Pons (tissue), 1 donor: ENCODE measurements at regions not wholly inside any gene's neighbourhood (a gene's known extent, or its start where the extent isn't known, plus 50 kb on each side); places are given as distances from the start of the nearest gene placed in this dataset.
"Not testable (repeated sequence)": the region's sequence is repeated elsewhere in the genome, so short reads cannot be mapped to it uniquely, and the experiment has no call there.

Source experiments
- DNase-seq: peaks from one replicate; pipeline ENCODE4 v3.0.0-alpha.2; 2016; ENCODE audit warnings: low spot score

GRCh38 chr10:6729861-6730344, 149.8 kb upstream of the PRKCQ start:
- DNase-seq, result no peak

- DNase-seq, result no peak
Observed at GRCh38 chr10:6729071-6729774, 149.1 kb upstream of the PRKCQ start.

DNA sequence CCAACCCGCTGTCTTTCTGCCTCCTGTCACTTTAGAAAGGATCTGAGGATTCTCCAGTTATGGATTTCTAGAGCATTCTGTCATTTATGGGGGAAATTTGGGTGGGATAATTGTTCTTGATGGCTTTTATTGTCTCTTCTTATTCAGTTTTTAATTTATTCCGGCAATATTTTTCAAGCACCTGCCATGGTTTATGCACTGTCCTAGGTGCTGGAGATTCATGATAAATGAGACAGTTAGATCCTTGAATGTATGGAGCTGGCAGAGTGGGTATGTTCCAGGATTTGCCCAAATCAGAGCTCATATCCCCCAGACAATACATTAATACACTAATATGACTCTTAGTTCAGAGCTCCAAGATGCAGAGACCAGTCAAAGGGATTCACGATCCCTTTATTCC, 146.8 kb upstream of the PRKCQ start:
- DNase-seq, result no peak

- DNase-seq, result no peak
Observed at GRCh38 chr10:6722616-6723004, 142.5 kb upstream of the PRKCQ start.

- DNase-seq, result no peak
Observed at GRCh38 chr10:6721964-6722615, 142.0 kb upstream of the PRKCQ start.

- no peak for DNase-seq
Observed at GRCh38 chr10:6721480-6721879, 141.4 kb upstream of the PRKCQ start.

GRCh38 chr10:6719561-6719960, 139.5 kb upstream of the PRKCQ start:
- no peak for DNase-seq

DNA sequence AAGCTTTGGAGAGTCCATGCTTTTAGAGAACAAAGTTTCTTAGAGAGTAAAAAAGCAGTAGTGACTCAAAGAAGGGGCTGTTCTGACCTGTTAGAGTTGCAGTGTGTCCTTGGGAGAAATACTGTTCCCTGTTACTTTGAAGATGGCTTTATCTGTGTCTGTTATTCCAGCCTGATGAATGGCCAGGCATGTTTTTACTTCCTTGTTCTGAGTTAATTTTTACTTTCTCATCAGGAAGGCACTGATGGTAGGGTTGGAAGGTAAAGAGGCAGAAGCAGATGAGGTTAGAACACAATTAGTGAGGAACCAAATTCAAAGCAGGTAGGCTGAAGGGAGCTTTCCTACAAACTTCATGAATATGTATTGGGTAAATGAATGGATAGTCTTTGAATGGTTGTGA, 138.5 kb upstream of the PRKCQ start:
- DNase-seq, result no peak

GRCh38 chr10:6716516-6716915, 136.4 kb upstream of the PRKCQ start:
- peak; percentile 13 for DNase-seq

GRCh38 chr10:6713716-6714115, 133.6 kb upstream of the PRKCQ start:
- DNase-seq, result no peak

- no peak for DNase-seq
Observed at GRCh38 chr10:6713120-6713519, 133.0 kb upstream of the PRKCQ start.

DNA sequence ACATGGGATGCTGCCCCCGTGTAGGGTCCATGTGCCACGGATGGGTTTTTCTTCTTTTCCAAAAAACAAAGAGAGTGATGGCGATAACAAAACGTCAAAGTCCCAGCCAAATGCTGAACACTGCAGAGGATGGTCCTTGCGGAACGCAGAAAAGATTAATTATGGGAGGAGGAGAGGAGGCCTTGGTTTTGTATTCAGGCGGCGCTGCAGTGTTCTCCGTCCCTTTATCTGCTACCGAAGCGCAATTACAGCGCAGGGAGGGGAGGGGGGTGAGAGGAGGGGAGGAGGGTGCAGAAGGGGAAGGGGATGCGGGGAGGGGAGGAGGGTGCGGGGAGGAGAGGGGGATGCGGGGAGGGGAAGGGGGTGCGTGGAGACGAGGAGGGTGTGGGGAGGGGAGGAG, 131.8 kb upstream of the PRKCQ start:
- DNase-seq, result no peak

- no peak for DNase-seq
Observed at GRCh38 chr10:6711408-6711841, 131.3 kb upstream of the PRKCQ start.

DNA sequence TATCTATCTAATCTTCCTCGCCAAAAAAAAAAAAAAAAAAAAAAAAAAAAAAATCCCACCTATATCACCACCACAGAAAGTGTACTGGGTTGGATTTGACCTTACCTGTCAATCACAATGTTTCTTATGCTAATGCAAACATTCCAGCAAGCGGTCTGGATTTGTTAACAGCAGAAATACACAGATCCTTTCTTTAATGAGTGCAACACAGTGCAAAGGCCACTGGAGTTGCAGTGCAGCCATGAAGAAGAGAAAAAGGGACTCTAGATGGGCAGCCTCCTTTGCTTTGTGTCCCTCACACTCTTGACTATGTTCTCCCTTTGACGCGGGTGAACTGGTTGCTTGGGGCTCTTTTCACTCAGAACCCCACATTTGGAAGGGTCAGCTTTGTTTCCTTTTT, 127.3 kb upstream of the PRKCQ start:
- no peak for DNase-seq

DNA sequence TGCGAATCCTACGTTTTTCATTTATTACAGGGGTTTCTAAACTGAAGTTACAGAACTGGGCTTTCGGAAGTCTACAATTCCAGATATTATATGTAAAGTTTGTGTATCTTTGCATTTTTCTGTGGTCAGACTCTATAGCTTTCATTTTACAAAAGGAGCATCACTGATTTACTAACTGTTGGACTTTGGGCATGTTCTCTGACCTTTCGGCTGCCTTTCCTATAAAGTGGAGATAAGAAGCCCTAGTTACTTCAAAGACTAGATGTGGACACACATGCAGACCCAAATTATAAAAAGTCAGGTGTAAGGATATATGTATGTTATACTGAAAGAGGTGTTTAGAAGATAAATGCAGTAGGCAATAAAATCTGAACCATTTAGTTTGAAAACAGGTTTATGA, 126.6 kb upstream of the PRKCQ start:
- no peak for DNase-seq

DNA sequence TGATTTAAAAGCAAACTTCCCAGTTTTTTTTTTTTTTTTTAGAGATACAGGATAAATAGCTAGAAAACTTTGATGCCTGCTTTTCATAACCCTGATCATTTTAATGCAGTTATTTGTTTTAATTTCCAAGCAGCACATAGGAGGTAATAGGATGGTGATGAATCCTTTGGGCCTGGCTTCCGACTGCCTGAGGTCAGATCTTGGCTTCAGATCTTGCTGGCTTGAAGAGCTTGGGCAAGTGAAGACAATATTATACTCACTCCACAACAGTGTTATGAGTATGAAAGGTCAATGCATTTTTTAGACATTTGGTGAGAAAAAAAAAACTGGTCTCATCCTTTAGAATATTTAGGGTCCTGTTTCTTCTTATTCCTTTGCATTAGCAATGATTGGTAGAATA, 124.8 kb upstream of the PRKCQ start:
- no peak for DNase-seq

DNA sequence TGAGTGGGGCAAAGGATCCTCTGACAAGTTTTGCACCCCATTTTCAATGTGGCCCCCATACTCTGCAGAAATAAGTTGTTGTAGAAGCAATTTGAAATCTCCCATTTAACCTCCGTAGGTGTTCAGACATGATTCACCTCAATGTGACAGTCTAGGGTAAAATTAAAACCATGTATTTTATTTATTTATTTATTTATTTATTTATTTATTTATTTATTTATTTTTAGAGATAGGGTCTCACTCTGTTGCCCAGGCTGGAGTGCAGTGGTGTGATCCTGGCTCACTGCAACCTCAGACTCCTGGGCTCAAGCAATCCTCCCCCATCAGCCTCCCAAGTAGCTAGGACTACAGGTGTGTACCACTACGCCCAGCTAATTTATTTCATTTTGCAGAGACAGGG, 122.8 kb upstream of the PRKCQ start:
- not testable (repeated sequence) for DNase-seq

GRCh38 chr10:6702030-6702429, 122.0 kb upstream of the PRKCQ start:
- peak; percentile 52 for DNase-seq

DNA sequence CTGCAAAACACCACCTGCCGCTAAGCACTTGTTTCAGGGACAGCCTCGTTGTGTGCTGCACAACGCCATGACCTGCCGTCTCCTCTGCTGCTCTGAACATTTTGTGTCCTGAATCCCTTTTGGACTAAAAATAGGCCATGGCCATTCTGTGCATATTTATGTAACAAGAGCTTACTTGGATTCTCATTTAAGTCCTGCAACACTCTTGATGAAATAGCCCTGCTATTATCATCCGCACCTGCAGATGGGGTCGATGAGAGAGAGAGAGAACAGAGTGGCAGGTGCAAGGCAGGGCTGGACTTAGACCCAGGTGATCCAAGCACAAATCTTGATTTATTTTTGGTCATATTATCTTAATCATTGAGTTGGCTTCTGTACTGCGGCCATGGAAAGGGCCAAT, 121.2 kb upstream of the PRKCQ start:
- DNase-seq, result no peak

GRCh38 chr10:6700066-6700465, 120.0 kb upstream of the PRKCQ start:
- no peak for DNase-seq

- no peak for DNase-seq
Observed at GRCh38 chr10:6699336-6699735, 119.3 kb upstream of the PRKCQ start.

GRCh38 chr10:6695519-6695918, 115.4 kb upstream of the PRKCQ start:
- no peak for DNase-seq

DNA sequence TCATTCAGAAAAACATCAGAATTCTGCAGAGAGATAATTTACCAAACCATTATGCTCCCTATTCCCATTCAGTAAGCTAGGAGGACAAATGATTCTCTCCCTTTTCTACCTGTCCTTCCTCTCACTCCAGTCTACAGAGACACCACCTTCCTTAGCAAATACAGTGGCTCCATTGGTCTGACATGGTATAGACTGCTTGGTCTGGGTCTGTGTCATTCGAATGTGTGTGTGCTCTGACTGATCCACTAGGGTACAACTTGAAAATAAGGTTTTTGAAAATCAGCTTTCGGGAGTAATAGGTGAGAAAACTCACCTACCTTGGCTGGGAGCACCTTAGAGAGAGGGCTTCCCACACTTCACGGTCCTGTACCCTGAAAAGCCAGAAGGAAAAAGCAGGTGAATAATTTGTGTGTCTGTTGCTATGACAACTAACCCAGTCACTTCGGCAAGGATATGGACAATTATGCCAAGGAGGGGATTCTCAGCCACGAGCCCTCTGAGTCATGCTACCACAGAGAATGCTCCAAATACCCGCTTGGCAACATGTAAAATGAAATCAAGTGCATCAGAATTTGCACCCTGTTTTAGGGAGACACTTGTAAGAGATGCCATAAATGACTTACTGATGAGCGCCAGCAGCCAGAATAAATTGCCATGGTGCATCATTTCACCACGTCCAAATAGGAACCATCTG, 114.5 kb upstream of the PRKCQ start:
- no peak for DNase-seq
